CD4-positive, alpha-beta T cell treated with Interleukin-6 at 100 ng/mL for 8 hours (primary cell): ENCODE measurements at regions not wholly inside any gene's neighbourhood (a gene's known extent, or its start where the extent isn't known, plus 50 kb on each side); places are given as distances from the start of the nearest gene placed in this dataset.
"Not testable (repeated sequence)": the region's sequence is repeated elsewhere in the genome, so short reads cannot be mapped to it uniquely, and the experiment has no call there.

Source experiments
- DNase-seq: peaks from one replicate; pipeline ENCODE4 v3.0.0-alpha.2; 2020; ENCODE audit warnings: mixed read lengths, low spot score

DNA sequence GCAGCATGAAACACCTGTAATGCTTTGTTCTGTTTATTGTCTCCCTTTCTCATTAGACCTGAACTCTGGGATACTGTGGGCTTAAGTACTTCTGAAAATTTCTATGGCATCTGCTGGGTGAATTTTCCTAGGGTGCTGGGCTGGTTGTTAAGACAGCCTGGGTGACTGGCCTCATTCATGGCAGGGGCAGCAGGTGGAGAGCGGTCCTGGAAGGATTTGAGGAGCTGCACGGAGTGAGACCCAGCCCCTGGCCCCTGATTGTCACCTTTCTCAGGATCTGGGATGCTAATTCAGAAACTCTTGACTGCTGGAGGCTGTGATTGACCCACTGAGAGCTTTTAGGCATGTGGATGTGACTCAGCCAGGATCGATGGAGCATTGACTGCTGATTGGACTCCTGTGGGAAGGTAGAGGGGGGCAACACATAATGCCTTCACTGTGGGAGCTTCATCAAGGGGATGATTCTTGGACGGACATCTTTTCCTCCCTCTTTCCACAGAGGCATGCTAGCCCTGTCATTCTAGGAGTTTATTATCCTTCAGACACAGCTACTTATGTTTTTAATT, 252.0 kb downstream of the GOLGA6L6 start:
- not testable (repeated sequence) for DNase-seq

DNA sequence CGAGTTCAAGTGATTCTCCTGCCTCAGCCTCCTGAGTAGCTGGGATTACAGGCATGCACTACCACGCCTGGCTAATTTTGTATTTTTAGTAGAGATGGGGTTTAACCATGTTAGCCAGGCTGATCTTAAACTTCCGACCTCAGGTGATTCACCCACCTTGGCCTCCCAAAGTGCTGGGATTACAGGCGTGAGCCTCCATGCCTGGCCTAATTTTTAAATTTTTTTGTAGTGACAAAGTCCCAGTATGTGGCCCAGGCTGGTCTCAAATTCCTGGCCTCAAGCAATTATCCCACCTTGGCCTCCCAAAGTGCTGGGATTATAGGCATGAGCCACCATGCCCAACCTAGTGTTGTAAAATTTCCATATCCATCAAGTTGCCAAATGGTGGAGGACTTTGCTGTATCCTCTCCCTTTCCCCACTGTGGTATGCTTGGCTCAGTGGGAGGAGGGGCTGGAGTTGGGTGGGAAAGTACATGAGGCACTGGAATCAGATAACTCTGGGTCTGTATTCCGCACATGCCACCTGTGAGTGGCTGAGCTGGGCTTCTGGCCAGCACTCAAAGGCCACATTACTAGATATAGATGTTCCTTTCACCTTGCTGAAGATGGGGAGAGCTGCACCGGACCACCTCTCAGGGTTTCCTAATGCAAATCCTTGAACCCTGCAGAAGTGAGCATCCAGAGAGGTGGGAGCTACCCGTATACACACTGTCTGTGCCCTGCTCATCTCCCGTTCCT, 252.6 kb downstream of the GOLGA6L6 start:
- not testable (repeated sequence) for DNase-seq

DNA sequence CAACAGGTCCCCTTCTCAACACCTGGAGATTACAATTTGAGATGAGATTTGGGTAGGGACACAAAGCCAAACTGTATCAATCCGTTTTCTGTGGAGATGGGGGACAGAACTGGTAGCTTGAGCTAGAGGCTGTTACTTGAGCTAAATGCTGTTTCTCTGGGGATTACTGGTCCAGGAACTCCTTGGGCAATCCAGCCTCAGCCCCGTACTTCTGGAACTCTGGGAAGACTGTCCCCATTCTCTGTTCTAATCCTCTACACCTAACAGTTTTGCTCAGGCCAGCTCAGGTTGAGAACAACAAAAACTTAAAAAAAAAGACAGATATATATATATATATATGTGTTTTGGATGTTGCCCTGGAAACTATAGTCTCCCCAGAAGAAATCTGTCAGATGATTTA, 255.0 kb downstream of the GOLGA6L6 start:
- not testable (repeated sequence) for DNase-seq

DNA sequence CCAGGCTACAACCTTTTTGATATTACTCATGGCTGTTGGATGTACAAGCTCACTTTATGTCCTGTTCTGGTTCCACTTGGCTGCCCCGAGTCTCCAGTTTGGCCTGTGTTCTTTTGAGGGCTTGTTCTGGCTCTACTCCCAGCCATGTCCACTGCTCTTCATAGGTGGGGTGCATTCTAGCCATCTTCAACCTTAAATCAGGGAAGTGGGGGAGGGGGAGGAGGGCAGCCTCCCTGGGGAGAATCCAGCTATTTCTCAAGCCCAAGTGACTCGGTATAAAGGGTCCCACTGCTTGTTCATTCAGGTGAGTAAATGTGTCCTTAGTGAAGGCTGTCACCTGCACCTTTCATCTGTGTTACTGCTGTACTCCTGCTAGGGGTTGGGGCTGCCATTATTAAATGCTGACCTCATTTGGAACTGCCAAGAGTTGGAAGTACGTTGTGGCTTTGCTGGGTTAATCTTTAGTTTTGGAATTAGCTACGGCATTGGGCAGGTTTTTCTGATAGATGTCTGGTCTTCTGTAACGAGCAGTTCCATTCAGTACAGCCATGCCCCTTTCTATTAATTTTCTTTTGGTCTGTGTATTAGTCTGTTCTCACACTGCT, 255.8 kb downstream of the GOLGA6L6 start:
- DNase-seq = not testable (repeated sequence)

DNA sequence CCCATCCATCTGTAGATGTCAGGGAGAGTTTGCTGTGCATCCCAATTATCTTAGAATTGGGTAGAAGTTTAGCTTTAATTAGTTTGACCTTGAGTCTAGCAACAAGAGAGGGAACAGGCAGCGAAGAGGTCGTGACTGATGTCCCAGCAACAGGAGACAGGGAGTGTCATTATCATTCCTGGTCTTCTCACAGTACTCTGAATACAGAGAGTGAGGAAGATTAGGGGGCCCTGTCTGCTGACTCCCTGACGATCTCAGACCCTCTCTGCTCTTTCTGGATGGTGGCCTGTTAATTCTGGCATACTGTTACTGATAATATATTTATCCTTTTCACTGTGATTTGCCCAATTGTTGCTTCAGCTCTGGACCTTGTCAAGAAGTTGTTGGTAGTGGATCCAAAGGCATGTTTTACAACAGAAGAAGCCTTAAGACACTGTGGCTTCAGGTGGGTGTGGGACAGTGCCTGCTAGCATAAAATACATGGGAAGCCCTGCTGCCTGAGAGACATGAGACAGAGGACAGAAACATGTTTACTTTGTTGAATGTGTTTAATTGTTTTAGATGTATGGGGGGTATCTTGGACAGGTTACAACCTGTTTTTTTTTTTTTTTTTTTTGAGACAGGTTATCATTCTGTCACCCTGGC, 256.6 kb downstream of the GOLGA6L6 start:
- not testable (repeated sequence) for DNase-seq

DNA sequence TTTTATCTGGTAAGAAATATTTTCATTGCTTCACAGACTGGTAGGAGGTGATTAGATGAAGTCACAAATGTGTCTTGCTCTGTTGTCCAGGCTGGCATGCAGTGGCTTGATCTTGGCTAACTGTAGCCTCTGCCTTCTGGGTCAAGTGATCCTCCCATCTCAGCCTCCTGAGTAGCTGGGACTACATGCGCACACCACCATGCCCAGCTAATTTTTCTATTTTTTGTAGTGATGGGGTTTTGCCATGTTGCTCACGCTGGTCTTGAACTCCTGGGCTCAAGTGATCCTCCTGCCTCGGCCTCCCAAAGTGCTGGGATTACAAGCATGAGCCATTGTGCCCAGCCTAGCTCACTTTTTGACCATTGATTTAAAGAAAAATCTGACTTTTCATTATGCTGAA, 257.9 kb downstream of the GOLGA6L6 start:
- DNase-seq = not testable (repeated sequence)

DNA sequence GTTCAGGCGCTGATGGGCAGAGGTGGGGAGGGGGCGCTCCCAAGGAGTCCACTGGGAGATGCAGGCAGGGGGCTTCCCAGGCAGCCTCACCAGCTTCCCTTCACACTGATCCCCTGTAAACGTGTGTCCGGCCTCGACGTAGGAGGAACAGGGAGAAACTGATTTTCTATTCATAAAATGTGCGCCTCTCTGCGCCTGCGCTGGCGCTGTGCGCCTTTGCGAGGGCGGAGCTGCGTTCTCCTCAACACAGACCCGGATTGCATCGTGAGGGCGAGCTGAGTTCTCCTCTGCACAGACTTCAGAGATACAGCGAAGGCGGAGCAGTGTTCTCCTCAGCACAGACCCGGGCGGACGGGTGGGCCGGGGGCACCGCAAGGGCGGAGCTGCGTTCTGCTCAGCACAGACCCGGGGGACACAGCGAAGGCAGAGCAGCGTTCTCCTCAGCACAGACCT, 259.1 kb downstream of the GOLGA6L6 start:
- DNase-seq = not testable (repeated sequence)

DNA sequence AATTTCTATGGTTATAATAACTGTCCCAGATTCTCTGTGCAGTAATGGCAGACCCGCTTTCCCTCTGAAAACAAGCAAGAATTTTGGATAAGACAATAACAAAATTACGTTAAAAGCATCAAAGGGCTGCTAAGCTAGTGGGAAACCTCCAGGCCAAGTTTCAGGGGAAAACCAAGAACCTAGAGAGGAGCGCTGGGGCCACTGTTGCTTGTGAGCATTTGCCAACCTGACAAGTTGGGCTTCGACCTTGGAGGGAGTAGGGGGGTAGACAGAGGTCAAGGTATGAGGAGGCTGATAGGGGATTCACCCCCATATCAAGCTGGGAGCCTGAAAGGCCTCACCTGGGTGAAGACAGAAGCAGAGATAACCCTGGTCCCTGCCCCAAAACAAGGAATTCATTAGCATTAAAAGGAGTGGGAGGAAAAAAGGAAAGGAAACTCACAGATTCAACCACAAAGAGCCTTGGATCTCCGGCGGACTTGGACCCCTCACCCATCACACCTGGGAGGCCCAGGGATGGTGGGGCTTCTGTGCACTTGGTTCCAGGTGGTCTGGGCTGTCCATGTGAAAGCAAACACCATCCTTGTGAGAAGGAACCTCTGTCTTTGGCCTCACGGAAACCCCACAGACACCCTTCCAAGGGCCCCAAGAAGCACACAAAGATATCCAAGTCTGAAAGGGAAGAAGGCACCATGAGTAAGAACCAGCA, 259.9 kb downstream of the GOLGA6L6 start:
- DNase-seq = not testable (repeated sequence)

DNA sequence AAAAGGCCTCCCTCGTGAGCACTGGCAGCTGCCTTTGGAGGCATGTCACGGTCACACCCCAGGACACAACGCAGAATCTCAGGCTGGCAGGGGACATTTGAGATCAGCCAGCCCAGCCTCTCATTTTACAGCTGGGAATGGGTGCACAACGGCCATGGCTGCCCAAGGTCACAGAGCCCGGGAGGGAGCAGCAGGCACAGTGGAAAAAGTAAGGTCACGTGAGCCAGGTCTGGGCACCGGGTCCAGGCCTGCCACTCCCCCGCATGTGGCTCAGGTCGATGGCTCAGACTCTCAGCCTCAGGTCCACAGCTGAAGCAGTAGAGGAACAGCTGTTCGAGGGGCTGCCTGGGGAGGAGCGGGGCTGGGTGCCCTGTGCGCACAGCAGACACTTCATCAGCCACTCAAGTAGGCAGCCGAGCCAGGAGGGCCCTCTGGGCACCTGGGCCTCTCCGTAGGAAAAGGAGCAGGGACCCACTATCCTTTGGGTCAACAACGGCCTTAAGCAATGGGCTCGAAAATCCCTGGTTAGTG, 260.6 kb downstream of the GOLGA6L6 start:
- no peak for DNase-seq

DNA sequence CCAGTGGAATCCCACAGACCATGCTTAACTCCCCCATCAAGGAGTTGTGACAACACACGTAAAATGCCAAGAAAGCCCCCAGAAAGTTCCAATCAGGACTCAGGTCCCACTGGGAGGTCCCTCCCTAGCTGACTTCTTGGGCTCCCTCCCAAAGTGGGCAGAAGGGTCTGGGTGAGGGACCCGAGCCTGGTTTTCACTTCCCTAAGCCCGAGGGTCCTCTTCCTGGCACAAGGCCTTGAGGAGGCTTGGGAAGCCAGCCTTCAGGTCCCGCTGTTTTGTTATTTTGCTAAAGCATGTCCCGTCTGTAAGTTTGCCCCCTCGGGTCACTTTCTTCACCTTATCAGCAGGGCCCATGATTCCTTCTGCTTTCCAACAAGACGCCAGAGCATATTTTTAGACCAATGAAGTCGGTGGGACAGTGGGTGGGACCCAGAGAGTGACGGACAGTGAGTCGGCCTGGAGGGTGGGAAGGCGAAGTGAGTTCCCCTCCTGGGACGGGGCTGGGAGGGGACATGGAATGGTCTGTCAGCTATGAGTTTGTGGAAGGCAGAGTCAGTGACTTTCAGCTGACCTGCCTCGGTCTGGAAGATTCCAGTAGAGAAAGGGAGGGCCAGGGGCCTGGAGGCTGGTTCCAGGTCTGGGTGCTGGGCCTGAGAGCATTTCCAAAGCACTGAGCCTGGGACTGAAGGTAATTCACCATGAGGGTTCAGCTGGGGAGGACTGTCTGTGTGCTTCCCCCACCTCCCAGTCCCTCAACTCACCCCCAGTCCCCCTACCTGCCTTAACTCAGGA, 261.3 kb downstream of the GOLGA6L6 start:
- DNase-seq = not testable (repeated sequence)

DNA sequence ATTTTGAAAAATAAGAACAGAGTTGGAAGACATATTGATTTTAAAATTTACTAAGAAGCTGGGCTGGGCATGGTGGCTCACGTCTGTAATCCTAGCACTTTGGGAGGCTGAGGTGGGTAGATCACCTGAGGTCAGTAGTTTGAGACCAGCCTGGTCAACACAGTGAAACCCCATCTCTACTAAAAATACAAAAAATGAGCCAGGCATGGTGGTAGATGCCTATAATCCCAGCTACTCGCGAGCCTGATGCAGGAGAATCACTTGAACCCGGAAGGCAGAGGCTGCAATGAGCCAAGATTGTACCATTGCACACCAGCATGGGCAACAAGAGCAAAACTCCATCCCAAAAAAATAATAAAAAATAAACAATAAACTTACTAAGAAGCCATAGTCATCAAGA, 262.5 kb downstream of the GOLGA6L6 start:
- DNase-seq = not testable (repeated sequence)

DNA sequence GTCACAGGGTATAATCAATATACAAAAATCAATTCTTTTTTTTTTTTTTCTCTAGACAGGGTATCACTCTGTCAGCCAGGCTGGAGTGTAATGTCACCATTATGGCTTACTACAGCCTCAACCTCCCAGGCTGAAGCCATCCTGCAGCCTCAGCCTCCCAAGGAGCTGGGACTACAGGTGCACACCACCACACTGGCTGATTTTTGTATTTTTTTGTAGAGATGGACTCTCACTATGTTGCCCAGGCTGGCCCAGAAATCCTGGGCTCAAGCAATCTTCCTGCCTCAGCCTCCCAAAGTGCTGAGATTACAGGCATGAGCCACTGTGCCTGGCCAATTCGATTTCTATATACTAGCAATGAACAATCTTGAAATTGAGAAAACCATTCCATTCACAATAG, 263.2 kb downstream of the GOLGA6L6 start:
- not testable (repeated sequence) for DNase-seq

DNA sequence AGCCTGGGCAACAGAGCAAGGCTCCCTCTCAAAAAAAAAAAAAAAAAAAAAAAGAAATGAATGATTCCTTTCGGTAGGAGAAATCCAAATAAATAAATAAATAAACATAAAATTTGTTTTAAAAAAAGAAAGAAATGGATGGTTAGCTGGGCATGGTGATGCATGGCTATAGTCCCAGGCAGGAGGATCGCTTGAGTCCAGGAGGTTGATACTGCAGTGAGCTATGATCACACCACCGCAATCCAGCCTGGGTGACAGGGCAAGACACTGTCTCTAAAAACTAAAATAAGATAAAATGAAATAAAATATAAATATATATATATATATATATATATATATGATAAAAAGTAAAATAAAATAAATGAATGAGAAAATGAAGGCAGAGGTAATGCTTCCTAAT, 264.1 kb downstream of the GOLGA6L6 start:
- not testable (repeated sequence) for DNase-seq

DNA sequence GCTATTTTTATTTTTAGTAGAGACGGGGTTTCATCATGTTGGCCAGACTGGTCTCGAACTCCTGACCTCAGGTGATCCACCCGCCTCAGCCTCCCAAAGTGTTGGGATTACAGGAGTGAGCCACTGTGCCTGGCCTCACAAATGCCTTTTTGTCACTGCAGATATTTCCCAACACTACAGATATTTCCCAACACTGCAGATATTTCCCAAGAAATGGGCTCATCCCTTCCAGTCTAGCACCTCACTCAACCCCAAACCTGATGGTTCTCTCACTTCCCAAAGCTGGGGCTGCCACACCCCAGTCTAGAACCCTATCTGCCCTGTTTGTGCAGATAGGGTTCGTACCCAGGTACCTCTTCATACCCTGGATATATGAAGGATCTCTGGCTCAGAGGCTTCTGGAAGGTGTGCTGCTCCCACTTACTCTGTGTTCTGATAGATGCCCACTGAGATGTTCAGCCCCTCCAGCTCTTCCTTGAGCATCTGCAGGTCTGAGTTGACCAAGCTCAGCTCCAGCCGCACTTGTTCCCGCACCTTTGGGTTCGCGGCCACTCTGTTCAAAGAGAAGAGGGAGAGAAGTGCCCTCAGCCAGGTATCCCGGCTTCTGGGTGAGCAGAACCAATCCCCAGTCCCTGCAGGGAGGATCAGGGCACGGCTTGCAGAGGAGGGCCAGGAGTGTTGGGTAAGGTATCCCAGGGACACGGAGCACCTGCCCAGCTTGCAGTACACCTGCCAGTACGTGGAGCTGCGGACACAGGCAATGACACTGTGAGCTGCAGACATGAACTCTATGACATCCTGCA, 265.1 kb downstream of the GOLGA6L6 start:
- DNase-seq = not testable (repeated sequence)

DNA sequence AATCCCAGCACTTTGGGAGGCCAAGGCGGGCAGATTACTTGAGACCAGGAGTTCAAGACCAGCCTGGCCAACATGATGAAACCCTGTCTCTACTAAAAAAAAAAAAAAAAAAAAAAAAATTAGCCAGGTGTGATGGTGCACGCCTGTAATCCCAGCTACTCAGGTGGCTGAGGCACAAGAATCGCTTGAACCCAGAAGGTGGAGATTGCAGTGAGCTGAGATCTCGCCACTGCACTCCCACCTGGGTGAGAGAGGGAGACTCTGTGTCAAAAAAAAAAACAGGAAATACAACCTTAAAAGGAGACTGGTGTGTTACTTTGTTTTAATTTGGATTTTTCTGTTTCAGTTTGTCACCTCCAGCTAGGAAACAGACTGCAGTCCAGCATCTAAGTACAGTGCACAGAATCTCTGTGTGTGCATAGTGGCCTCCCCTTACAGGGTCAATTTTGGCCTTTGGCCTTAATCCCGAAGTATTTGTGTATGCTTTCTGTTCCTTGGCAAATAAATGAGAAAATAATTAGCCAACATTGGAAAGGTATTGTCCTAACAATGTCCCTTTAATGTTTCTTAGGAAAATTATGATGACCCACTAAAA, 266.1 kb downstream of the GOLGA6L6 start:
- DNase-seq = not testable (repeated sequence)

DNA sequence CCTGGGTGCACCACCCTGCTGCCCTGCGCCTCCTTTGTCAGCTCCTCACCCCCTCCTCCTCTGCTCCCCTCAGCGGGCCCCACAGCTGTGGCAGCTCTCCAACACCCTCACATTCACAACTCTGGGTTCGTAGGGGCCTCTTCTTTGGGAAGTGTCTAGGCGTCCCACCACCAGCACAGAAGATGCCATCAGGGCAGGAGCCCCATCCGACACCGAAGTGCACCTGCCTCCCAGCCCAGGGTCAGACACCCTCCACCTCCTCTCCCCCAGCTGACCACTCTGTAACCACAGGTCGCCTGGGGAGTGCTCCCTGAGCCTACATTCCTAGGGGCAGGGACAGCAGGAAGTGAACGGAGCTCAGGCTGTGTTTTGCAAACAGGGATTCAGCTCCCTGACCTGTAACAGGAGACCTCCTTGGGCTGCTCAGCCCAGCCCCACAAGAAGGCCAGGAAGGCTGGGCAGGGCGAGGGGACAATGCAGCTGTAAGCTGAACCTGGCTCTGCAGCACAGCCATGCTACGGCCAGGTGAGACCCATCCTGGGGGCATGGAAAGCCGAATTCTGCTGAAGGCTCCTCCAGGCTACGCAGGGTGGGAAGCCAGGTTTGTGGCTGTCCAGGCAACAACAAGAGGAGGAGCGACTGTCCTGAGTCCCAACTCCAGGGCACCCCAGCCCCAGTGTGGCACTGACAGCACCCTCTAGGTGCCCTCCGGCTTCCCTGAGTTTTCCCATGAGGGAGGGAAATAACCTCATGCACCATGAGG, 269.0 kb downstream of the GOLGA6L6 start:
- DNase-seq = no peak

DNA sequence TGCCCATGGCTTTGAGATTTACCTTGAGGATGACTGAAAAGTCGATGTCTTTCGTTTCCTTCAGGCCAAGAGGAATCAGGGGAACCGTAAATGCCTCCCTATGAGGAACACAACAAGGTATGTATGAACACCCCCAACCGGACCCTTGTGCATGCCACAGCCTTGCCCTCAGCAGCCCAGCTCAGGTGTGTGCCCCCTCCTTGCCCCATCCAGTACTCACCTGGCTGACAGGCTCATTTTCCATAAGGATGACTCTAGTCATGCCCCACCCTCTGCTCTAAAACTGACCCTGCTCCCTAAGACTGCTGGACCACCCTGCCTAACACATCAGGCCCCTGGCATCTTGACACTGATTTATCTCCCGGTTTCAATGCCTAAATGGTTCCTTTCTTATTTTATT, 270.0 kb downstream of the GOLGA6L6 start:
- no peak for DNase-seq

DNA sequence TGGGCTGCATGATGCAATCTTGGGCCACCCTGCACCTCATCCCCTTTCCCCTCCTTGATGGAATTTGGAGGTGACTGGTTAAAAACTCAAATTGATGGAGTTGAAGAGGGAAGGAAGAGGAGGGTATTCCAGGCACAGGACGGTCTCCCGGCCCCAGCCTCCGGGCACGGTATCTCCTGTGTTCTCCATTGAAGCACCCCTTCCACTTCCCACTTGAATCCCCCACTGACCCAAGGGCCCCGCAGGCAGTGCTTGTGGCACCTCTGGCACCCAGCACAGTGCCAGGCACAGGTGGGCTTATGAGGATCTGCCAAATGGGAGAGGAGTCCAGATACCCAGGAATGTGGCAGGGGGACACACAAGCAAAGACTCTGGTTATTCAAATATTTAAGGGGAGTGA, 271.6 kb downstream of the GOLGA6L6 start:
- DNase-seq = not testable (repeated sequence)

DNA sequence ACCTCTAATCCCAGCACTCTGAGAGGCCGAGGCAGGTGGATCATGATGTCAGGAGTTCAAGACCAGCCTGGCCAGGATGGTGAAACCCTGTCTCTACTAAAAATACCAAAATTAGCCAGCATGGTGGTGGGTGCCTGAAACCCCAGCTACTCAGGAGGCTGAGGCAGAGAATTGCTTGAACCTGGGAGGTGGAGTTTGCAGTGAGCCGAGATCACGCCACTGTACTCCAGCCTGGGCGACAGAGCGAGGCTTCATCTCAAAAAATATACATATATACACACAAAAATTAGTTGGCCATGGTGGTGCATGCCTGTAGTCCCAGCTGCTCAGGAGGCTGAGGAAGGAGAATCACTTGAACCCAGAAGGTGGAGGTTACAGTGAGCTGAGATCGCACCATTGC, 273.6 kb downstream of the GOLGA6L6 start:
- not testable (repeated sequence) for DNase-seq
